Activated CD4-positive, alpha-beta T cell treated with anti-CD3 and anti-CD28 coated beads, Interleukin-2, amount 10 ng/mL, durations not matched to agents 7 days and 5 days (primary cell): ENCODE measurements at regions not wholly inside any gene's neighbourhood (a gene's known extent, or its start where the extent isn't known, plus 50 kb on each side); places are given as distances from the start of the nearest gene placed in this dataset.
A peak's percentile ranks its signal among the peaks of the same experiment; 100 is the strongest.

Source experiments
- CTCF ChIA-PET: fragments of 350-600 bp; sonication (Branson Sonifier 250); formaldehyde crosslinking; loops from one replicate; lab custom pipeline; 2021; ENCODE audit warnings: antibody characterized with exemption; lab: Charles Lee
- POLR2A ChIA-PET: fragments of 350-600 bp; sonication (Branson Sonifier 250); formaldehyde crosslinking; loops from one replicate; lab custom pipeline; 2021; ENCODE audit warnings: antibody characterized with exemption; lab: Charles Lee
- DNase-seq: peaks from one replicate; pipeline ENCODE4 v3.0.0-alpha.2; 2020
- H3K27ac Mint-ChIP-seq: one replicate; pipeline ENCODE4 v1.8.0; 2021; ENCODE audit warnings: mild to moderate bottlenecking, moderate library complexity, mixed read lengths
- H3K27me3 Mint-ChIP-seq: one replicate; pipeline ENCODE4 v1.8.0; 2021; ENCODE audit warnings: mixed read lengths
- H3K36me3 Mint-ChIP-seq: one replicate; pipeline ENCODE4 v1.8.0; 2021; ENCODE audit warnings: low read depth, mixed read lengths
- H3K4me1 Mint-ChIP-seq: one replicate; pipeline ENCODE4 v1.8.0; 2021; ENCODE audit warnings: mixed read lengths
- H3K4me3 Mint-ChIP-seq: one replicate; pipeline ENCODE4 v1.8.0; 2021; ENCODE audit warnings: mild to moderate bottlenecking, moderate library complexity, mixed read lengths
- H3K9me3 Mint-ChIP-seq: one replicate; pipeline ENCODE4 v1.8.0; 2021; ENCODE audit warnings: mixed read lengths

DNA sequence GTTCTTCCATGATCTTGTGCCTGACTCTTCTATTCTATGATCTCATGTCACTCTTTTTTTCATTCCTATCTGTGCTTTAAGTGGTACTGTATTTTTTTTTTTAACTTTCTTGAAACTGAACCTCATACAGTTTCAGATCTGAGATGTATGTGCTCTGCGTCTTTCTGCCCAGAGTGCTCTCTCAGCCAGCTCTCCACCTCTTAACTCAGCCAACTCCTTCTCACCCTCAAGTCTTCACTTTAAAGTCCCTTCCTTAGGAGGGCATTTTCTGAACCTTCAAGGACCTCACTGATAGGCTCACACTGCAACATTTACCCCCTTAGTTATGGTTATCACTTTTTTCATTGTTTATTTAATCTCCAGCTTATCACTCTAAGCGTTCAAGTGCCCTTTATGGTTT is 158.7 kb downstream of the IRS2 start:
- Mint-ChIP-seq H3K27me3 (peaks cover 2% of the 10 kb centered on the region), H3K9me3 (no peaks in the 10 kb centered on the region), H3K27ac (no peak overlapping the region), H3K4me3 (no peak overlapping the region), H3K36me3 (no peaks in the 10 kb centered on the region), H3K4me1 (no peaks in the 10 kb centered on the region)
- ChIA-PET CTCF (no interaction called here), POLR2A (no interaction called here)
- DNase-seq, result no peak

DNA sequence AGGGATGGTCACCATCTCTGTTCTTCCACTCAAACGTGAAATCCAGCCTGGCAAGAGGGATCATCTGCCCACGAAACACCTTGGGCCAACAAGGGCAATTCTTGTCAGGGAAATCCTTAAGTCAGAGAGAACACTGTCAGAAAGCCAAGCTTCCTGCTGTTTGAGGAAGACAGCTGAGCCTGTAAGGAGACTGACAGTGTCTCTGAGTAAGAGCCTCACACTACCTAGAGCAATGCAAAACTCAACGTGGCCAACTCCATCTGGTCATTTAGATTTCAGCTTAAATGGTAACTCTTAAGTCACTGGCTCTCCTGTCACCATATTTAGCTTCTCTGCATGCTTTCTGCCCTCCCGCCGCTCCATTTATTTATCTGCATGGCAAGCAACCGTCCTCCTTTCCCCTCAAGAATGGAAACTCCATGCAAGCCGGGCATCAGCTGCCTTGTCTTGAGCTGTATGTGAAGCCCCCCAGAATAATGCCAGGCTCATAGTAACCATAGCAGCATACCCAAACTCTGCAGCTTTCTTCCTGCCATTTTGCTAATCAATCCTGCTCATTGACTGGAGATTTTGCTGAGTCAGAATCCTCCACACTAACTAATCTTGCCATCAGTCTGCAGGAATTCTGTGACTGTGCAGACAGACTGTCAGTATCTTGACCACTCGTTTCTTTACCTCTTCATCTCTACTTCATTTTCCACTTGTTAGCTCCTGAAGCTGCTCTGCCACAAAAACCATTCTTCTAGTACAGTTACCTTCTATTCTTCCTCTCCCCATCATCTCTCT is 159.8 kb downstream of the IRS2 start:
- Mint-ChIP-seq H3K36me3 (no peaks in the 10 kb centered on the region), H3K4me1 (no peaks in the 10 kb centered on the region), H3K27me3 (peaks cover 2% of the 10 kb centered on the region), H3K9me3 (no peaks in the 10 kb centered on the region), H3K27ac (no peak overlapping the region), H3K4me3 (no peak overlapping the region)
- POLR2A ChIA-PET, result no interaction called here
- CTCF ChIA-PET, result no interaction called here
- DNase-seq, result no peak

GRCh38 chr13:109625156-109625555 is 161.2 kb downstream of the IRS2 start:
- H3K27me3 Mint-ChIP-seq, result peaks cover 2% of the 10 kb centered on the region
- H3K27ac Mint-ChIP-seq, result no peak overlapping the region
- H3K4me1 Mint-ChIP-seq, result no peaks in the 10 kb centered on the region
- POLR2A ChIA-PET, result no interaction called here
- H3K4me3 Mint-ChIP-seq, result no peak overlapping the region
- CTCF ChIA-PET, result interaction anchor here (0.6 kb wide), 1 partner anchor 88 kb away, joined by 3 read pairs; no protein-coding TSS in a partner anchor
- DNase-seq, result no peak
- H3K36me3 Mint-ChIP-seq, result no peaks in the 10 kb centered on the region
- no peaks in the 10 kb centered on the region for H3K9me3 Mint-ChIP-seq

GRCh38 chr13:109622006-109622405 is 164.4 kb downstream of the IRS2 start:
- DNase-seq, result no peak
- Mint-ChIP-seq H3K4me1 (no peaks in the 10 kb centered on the region), H3K4me3 (no peak overlapping the region), H3K27ac (no peak overlapping the region), H3K36me3 (no peaks in the 10 kb centered on the region), H3K27me3 (peaks cover 2% of the 10 kb centered on the region), H3K9me3 (no peaks in the 10 kb centered on the region)
- POLR2A ChIA-PET, result no interaction called here
- CTCF ChIA-PET, result interaction anchor here (1.0 kb wide), 1 partner anchor 13 kb away, joined by 3 read pairs; no protein-coding TSS in a partner anchor

GRCh38 chr13:109615721-109616420 is 170.5 kb downstream of the IRS2 start:
- no peaks in the 10 kb centered on the region for H3K9me3 Mint-ChIP-seq
- no peaks in the 10 kb centered on the region for H3K27me3 Mint-ChIP-seq
- DNase-seq, result no peak
- no peak overlapping the region for H3K27ac Mint-ChIP-seq
- no peak overlapping the region for H3K4me3 Mint-ChIP-seq
- H3K36me3 Mint-ChIP-seq, result no peaks in the 10 kb centered on the region
- ChIA-PET CTCF (interaction anchor here (0.6 kb wide), 1 partner anchor 1853 kb away, joined by 3 read pairs; no protein-coding TSS in a partner anchor), POLR2A (no interaction called here)
- H3K4me1 Mint-ChIP-seq, result no peaks in the 10 kb centered on the region

DNA sequence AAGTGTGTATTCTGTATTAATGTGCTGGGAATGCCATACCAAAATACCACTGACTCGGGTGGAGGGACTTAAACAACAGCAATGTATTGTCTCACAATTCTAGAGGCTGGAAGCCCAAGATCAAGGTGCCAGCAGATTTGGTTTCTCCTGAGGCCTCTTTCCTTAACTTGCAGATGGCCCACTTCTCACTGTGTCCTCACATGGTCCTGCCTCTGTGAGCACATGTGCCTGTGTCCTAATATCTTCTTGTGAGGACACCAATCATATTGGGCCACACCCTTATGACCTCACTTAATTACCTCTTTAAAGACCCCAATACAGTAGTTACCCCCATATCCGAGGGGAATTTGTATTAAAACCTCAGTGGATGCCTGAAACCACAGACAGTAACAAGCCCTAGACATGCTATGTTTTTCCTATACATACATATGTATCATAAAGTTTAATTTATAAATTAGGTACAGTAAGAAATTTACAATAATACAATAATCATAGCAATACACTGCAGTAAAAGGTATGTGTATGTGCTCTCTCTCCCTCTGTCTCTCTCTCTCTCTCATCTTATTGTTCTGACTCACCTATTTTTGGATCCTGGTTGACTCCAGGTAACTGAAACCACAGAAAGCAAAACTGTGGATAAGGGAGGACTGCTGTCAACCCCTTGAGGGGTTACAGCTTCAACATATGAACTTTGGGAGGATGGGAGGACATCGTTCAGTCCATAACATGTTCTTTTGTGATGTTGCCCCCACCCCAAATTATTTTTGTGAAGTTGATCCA is 174.3 kb downstream of the IRS2 start:
- POLR2A ChIA-PET, result no interaction called here
- Mint-ChIP-seq H3K4me3 (no peak overlapping the region), H3K9me3 (peaks cover 4% of the 10 kb centered on the region), H3K27me3 (no peaks in the 10 kb centered on the region), H3K36me3 (no peaks in the 10 kb centered on the region), H3K4me1 (no peaks in the 10 kb centered on the region), H3K27ac (no peak overlapping the region)
- CTCF ChIA-PET, result no interaction called here
- no peak for DNase-seq

GRCh38 chr13:109610517-109610916 is 175.9 kb downstream of the IRS2 start:
- no peak overlapping the region for H3K27ac Mint-ChIP-seq

DNA sequence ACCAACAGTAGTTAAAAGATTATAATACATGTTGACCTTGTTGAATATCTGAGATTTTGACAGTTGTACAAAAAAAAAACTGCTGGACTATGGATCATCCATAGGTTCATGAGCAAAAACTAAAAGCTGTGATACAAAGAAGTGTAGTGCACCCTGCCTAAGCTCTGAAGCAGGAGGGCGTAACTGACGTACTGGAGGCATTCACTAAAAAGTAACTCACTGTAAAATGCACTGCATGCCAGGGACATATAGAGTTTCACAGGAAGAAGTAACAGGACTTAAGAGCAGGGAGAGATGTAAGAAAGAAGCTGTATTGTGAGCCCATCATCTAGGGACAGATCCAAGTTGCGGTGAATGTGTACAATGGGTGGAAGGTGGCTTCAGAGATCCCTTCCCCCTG is 177.9 kb downstream of the IRS2 start:
- ChIA-PET CTCF (interaction anchor here (0.8 kb wide), 1 partner anchor 13 kb away, joined by 3 read pairs; no protein-coding TSS in a partner anchor), POLR2A (no interaction called here)
- peaks cover 6% of the 10 kb centered on the region for H3K9me3 Mint-ChIP-seq
- no peaks in the 10 kb centered on the region for H3K36me3 Mint-ChIP-seq
- no peak overlapping the region for H3K27ac Mint-ChIP-seq
- DNase-seq, result no peak
- no peak overlapping the region for H3K4me3 Mint-ChIP-seq
- no peaks in the 10 kb centered on the region for H3K27me3 Mint-ChIP-seq
- no peaks in the 10 kb centered on the region for H3K4me1 Mint-ChIP-seq

More at GRCh38 chr13:109610517-109610916, 175.9 kb downstream of the IRS2 start:
- Mint-ChIP-seq H3K27me3 (no peaks in the 10 kb centered on the region), H3K36me3 (no peaks in the 10 kb centered on the region), H3K4me3 (no peak overlapping the region), H3K4me1 (no peaks in the 10 kb centered on the region), H3K9me3 (peaks cover 6% of the 10 kb centered on the region)
- peak; percentile 45 for DNase-seq
- ChIA-PET POLR2A (no interaction called here), CTCF (no interaction called here)

DNA sequence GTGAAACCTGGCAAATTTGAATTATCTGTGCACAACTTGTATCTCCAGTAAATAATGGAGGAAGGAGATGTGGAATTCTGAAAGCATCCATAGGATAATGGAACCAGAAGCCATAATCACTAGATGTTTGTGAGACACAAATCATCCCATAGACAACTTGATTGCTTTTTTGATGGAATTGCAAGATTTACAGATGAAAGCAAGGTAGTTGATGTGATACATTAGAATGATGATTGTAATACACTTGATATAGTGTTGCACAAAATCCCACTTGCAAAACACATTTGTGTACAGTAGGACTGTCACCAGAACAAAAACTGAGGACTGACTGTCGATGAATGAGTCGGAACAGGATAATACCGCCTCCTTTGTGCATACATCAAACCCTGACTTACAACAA is 178.3 kb downstream of the IRS2 start:
- no peak overlapping the region for H3K27ac Mint-ChIP-seq
- no peaks in the 10 kb centered on the region for H3K36me3 Mint-ChIP-seq
- CTCF ChIA-PET, result no interaction called here
- no peak for DNase-seq
- no peaks in the 10 kb centered on the region for H3K27me3 Mint-ChIP-seq
- no peak overlapping the region for H3K4me3 Mint-ChIP-seq
- H3K4me1 Mint-ChIP-seq, result no peaks in the 10 kb centered on the region
- H3K9me3 Mint-ChIP-seq, result peaks cover 6% of the 10 kb centered on the region
- POLR2A ChIA-PET, result no interaction called here

- peaks cover 9% of the 10 kb centered on the region for H3K9me3 Mint-ChIP-seq
- no peak for DNase-seq
- ChIA-PET POLR2A (no interaction called here), CTCF (no interaction called here)
- H3K4me1 Mint-ChIP-seq, result no peaks in the 10 kb centered on the region
- no peak overlapping the region for H3K27ac Mint-ChIP-seq
- H3K36me3 Mint-ChIP-seq, result no peaks in the 10 kb centered on the region
- no peaks in the 10 kb centered on the region for H3K27me3 Mint-ChIP-seq
- no peak overlapping the region for H3K4me3 Mint-ChIP-seq
These were observed 179.9 kb downstream of the IRS2 start for GRCh38 chr13:109606520-109606919.

- Mint-ChIP-seq H3K4me1 (no peaks in the 10 kb centered on the region), H3K36me3 (no peaks in the 10 kb centered on the region), H3K9me3 (peaks cover 9% of the 10 kb centered on the region), H3K4me3 (no peak overlapping the region), H3K27me3 (no peaks in the 10 kb centered on the region), H3K27ac (no peak overlapping the region)
- ChIA-PET POLR2A (no interaction called here), CTCF (no interaction called here)
- no peak for DNase-seq
These were observed 180.5 kb downstream of the IRS2 start for GRCh38 chr13:109605846-109606245.

GRCh38 chr13:109604894-109605293 is 181.5 kb downstream of the IRS2 start:
- CTCF ChIA-PET, result no interaction called here
- H3K27me3 Mint-ChIP-seq, result no peaks in the 10 kb centered on the region
- peaks cover 9% of the 10 kb centered on the region for H3K9me3 Mint-ChIP-seq

GRCh38 chr13:109602356-109602755 is 184.0 kb downstream of the IRS2 start:
- no peak overlapping the region for H3K27ac Mint-ChIP-seq
- POLR2A ChIA-PET, result no interaction called here
- CTCF ChIA-PET, result no interaction called here
- H3K27me3 Mint-ChIP-seq, result peaks cover 9% of the 10 kb centered on the region
- no peak overlapping the region for H3K4me3 Mint-ChIP-seq
- no peaks in the 10 kb centered on the region for H3K4me1 Mint-ChIP-seq
- H3K9me3 Mint-ChIP-seq, result peaks cover 7% of the 10 kb centered on the region
- H3K36me3 Mint-ChIP-seq, result no peaks in the 10 kb centered on the region
- no peak for DNase-seq

More at GRCh38 chr13:109604894-109605293, 181.5 kb downstream of the IRS2 start:
- no peak for DNase-seq
- Mint-ChIP-seq H3K4me1 (no peaks in the 10 kb centered on the region), H3K36me3 (no peaks in the 10 kb centered on the region), H3K4me3 (no peak overlapping the region), H3K27ac (no peak overlapping the region)
- POLR2A ChIA-PET, result no interaction called here
